ENCODE measurements at regions not wholly inside any gene's neighbourhood (a gene's known extent, or its start where the extent isn't known, plus 50 kb on each side); places are given as distances from the start of the nearest gene placed in this dataset.

DNA sequence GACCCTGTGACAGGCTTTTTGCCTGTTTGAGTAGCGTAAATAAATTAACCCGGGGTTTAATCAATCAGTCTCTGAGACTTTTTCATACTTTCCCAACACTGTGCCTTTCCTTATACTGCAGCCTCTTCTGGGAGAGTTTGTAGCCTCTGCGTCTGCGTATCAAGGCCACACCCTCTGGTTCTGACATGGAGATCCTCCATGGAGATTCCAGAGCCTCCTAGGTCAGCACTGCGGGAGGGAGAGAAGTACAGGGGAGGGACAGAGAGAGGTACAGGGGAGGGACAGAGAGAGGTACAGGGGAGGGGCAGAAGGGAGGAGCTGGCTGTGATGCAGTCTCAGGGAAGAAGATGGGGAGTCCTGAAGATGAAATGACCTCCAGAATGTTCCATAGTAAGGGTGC, 166.0 kb downstream of the ARL4C start:
- no peak for DNase-seq (ENCODE audit: low read depth, low spot score)
- Histone ChIP-seq H3K9ac (replicated peaks; ENCODE audit: extremely low read depth, insufficient read depth, low read length) (no peak overlapping the region), H4K20me1 (replicated peaks; ENCODE audit: control insufficient read depth, extremely low read depth, insufficient read depth, low read length) (no peaks in the 10 kb centered on the region), H3K4me1 (ENCODE audit: control insufficient read depth, extremely low read depth, insufficient read depth, low read length) (no peaks in the 10 kb centered on the region), H3K79me2 (ENCODE audit: control insufficient read depth, insufficient read depth, low read length) (no peaks in the 10 kb centered on the region), H3K36me3 (ENCODE audit: control insufficient read depth in 2 of 2, extremely low read depth in 1 of 2, insufficient read depth in 2 of 2, low read length in 2 of 2) (no peaks in the 10 kb centered on the region), H3K27me3 (ENCODE audit: control insufficient read depth in 2 of 2, insufficient read depth in 2 of 2, low read length in 2 of 2) (no peaks in the 10 kb centered on the region), H3K9me3 (replicated peaks; ENCODE audit: control insufficient read depth, insufficient read depth, low read length) (no peaks in the 10 kb centered on the region), H3K27ac (ENCODE audit: insufficient read depth, low read depth, low read length) (no peak overlapping the region), H3K4me2 (ENCODE audit: insufficient read depth, low read length) (no peak overlapping the region), H3K4me3 (replicated peaks in 1 of 3; ENCODE audit: insufficient read depth in 1 of 3, low read depth in 1 of 3, low read length in 3 of 3) (no peak overlapping the region), H3K9me1 (replicated peaks; ENCODE audit: control insufficient read depth, extremely low read depth, insufficient read depth, low read length) (no peaks in the 10 kb centered on the region), H2AFZ (ENCODE audit: low read depth, low read length) (no peak overlapping the region)
- intact Hi-C loops (cut with micrococcal nuclease) (no loop called here), dilution Hi-C loops (cut with MboI; ENCODE audit: extremely low pct_ligation_motif_present, low sequenced_read_pairs) (no loop called here)
- POLR2A ChIA-PET: no interaction called here
- FAIRE-seq: no peak
- no peak for TF ChIP-seq MYC (IDR thresholded peaks at IDR 0.05; ENCODE audit: low read depth, low read length)
- TF ChIP-seq, protein P1, sequence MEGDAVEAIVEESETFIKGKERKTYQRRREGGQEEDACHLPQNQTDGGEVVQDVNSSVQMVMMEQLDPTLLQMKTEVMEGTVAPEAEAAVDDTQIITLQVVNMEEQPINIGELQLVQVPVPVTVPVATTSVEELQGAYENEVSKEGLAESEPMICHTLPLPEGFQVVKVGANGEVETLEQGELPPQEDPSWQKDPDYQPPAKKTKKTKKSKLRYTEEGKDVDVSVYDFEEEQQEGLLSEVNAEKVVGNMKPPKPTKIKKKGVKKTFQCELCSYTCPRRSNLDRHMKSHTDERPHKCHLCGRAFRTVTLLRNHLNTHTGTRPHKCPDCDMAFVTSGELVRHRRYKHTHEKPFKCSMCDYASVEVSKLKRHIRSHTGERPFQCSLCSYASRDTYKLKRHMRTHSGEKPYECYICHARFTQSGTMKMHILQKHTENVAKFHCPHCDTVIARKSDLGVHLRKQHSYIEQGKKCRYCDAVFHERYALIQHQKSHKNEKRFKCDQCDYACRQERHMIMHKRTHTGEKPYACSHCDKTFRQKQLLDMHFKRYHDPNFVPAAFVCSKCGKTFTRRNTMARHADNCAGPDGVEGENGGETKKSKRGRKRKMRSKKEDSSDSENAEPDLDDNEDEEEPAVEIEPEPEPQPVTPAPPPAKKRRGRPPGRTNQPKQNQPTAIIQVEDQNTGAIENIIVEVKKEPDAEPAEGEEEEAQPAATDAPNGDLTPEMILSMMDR (IDR thresholded peaks at IDR 0.05; ENCODE audit: extremely low read depth in 1 of 2, insufficient read depth in 1 of 2, low read depth in 1 of 2, low read length in 2 of 2): no peak
- TF ChIP-seq, protein P2, sequence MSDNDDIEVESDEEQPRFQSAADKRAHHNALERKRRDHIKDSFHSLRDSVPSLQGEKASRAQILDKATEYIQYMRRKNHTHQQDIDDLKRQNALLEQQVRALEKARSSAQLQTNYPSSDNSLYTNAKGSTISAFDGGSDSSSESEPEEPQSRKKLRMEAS (IDR thresholded peaks at IDR 0.05; ENCODE audit: insufficient read depth, insufficient read length): no peak
- TF ChIP-seq EZH2 (IDR thresholded peaks at IDR 0.05; ENCODE audit: borderline replicate concordance, low read depth, low read length, severe bottlenecking): no peak
- CTCF ChIA-PET: no interaction called here
- no TSS peak for BruUV-seq (replicated peaks)

DNA sequence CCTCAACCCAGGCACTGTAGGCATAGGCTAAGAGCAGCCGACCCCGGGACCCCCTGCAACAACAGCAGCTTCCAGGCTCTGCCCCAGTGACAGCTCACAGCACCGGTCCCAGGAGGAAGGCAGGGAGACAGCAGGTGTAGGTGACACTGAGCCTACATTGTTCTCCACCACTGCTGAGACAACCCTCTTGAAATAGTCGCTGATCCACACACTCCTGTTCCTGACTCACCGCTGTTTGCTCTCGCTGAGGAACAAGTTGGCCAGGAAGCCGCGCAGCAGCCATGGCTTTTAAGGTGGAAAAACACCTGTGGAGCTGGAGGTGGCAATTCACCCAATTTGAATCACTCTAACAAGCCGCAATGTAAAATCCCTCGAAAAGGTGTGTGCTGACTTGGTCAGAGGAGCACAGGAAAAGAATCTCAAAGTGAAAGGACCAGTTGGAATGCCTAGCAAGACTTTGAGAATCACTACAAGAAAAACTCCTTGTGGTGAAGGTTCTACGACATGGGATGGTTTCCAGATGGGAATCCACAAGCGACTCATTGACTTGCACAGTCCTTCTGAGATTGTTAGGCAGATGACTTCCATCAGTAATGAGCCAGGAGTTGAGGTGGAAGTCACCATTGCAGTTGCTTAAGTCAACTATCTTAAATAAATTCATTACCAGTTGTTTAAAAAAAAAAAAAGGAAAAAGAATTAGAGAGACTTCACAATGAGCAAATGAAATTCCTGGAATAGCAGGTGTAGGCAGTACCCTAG, 167.5 kb downstream of the ARL4C start:
- H3K4me1 ChIP-seq (ENCODE audit: control insufficient read depth, extremely low read depth, insufficient read depth, low read length): no peaks in the 10 kb centered on the region
- no peak overlapping the region for H3K9ac ChIP-seq (replicated peaks; ENCODE audit: extremely low read depth, insufficient read depth, low read length)
- FAIRE-seq (no peak), DNase-seq (ENCODE audit: low read depth, low spot score) (no peak)
- no peak overlapping the region for H3K27ac ChIP-seq (ENCODE audit: insufficient read depth, low read depth, low read length)
- H3K4me3 ChIP-seq (replicated peaks in 1 of 3; ENCODE audit: insufficient read depth in 1 of 3, low read depth in 1 of 3, low read length in 3 of 3): no peak overlapping the region
- BruUV-seq (replicated peaks): no TSS peak
- no peaks in the 10 kb centered on the region for H3K9me1 ChIP-seq (replicated peaks; ENCODE audit: control insufficient read depth, extremely low read depth, insufficient read depth, low read length)
- dilution Hi-C loops (cut with MboI; ENCODE audit: extremely low pct_ligation_motif_present, low sequenced_read_pairs) (no loop called here), intact Hi-C loops (cut with micrococcal nuclease) (no loop called here)
- no peaks in the 10 kb centered on the region for H3K79me2 ChIP-seq (ENCODE audit: control insufficient read depth, insufficient read depth, low read length)
- no peaks in the 10 kb centered on the region for H4K20me1 ChIP-seq (replicated peaks; ENCODE audit: control insufficient read depth, extremely low read depth, insufficient read depth, low read length)
- H2AFZ ChIP-seq (ENCODE audit: low read depth, low read length): no peak overlapping the region
- ChIA-PET CTCF (no interaction called here), POLR2A (no interaction called here)
- H3K9me3 ChIP-seq (replicated peaks; ENCODE audit: control insufficient read depth, insufficient read depth, low read length): no peaks in the 10 kb centered on the region
- H3K36me3 ChIP-seq (ENCODE audit: control insufficient read depth in 2 of 2, extremely low read depth in 1 of 2, insufficient read depth in 2 of 2, low read length in 2 of 2): no peaks in the 10 kb centered on the region
- H3K27me3 ChIP-seq (ENCODE audit: control insufficient read depth in 2 of 2, insufficient read depth in 2 of 2, low read length in 2 of 2): no peaks in the 10 kb centered on the region
- H3K4me2 ChIP-seq (ENCODE audit: insufficient read depth, low read length): no peak overlapping the region
- no peak for TF ChIP-seq POLR2AphosphoS5 (IDR thresholded peaks at IDR 0.05; ENCODE audit: insufficient read depth, low read depth, low read length)
